OCI-LY7 (cell line): ENCODE measurements at regions not wholly inside any gene's neighbourhood (a gene's known extent, or its start where the extent isn't known, plus 50 kb on each side); places are given as distances from the start of the nearest gene placed in this dataset.

Experiments used
- BruUV-seq: library from RNA; stranded (reverse); fragments of 400-500 nt; replicated peaks from 2 replicates; lab custom pipeline; 2021; lab: Mats Ljungman, UMichigan
- CTCF ChIA-PET: fragments of 300-600 bp; sonication (Branson Sonifier 250); formaldehyde crosslinking; loops from one replicate; lab custom pipeline; 2022; ENCODE audit warnings: antibody characterized with exemption; ENCODE audit not compliant: unreplicated experiment; lab: Charles Lee
- POLR2A ChIA-PET: fragments of 300-600 bp; sonication (Branson Sonifier 250); formaldehyde crosslinking; loops from one replicate; lab custom pipeline; 2022; ENCODE audit warnings: antibody characterized with exemption; lab: Charles Lee
- DNase-seq: peaks from one replicate; pipeline ENCODE4 v3.0.0-alpha.2; 2015; ENCODE audit warnings: low spot score
- H2AFZ ChIP-seq: fragments of 200-600 bp; sonication (generic), shearing (Covaris generic); 2 replicates; pipeline ENCODE4 v1.6.1; 2014; ENCODE audit warnings: mild to moderate bottlenecking, antibody characterized with exemption, low read length, moderate library complexity
- H3K27ac ChIP-seq: fragments of 200-600 bp; sonication (generic); 2 replicates; pipeline ENCODE4 v1.5.1; 2014; ENCODE audit warnings: mixed run types, low read depth, mild to moderate bottlenecking, moderate library complexity, low read length, inconsistent platforms; ENCODE audit not compliant: poor library complexity, severe bottlenecking
- H3K36me3 ChIP-seq: fragments of 200-600 bp; sonication (generic); 2 replicates; pipeline ENCODE4 v1.6.1; 2014; ENCODE audit warnings: mild to moderate bottlenecking, antibody characterized with exemption, low read length, moderate library complexity, mixed read lengths; ENCODE audit not compliant: insufficient read depth
- H3K4me1 ChIP-seq: fragments of 200-600 bp; sonication (generic); 2 replicates; pipeline ENCODE4 v1.5.1; 2014; ENCODE audit warnings: mild to moderate bottlenecking, low read length; ENCODE audit not compliant: insufficient read depth, poor library complexity, severe bottlenecking
- H3K4me2 ChIP-seq: fragments of 200-600 bp; sonication (generic); 2 replicates; pipeline ENCODE4 v1.6.1; 2014; ENCODE audit warnings: mild to moderate bottlenecking, low read length
- H3K4me3 ChIP-seq: fragments of 200-600 bp; sonication (generic); 2 replicates; pipeline ENCODE4 v1.5.1; 2014; ENCODE audit warnings: mild to moderate bottlenecking, low read depth, low read length; ENCODE audit not compliant: poor library complexity, severe bottlenecking
- H3K79me2 ChIP-seq: fragments of 200-600 bp; sonication (generic); 2 replicates; pipeline ENCODE4 v1.6.1; 2016; ENCODE audit warnings: low read depth, mild to moderate bottlenecking, low read length, moderate library complexity, mixed read lengths; ENCODE audit not compliant: insufficient read depth
- H3K9me2 ChIP-seq: fragments of 200-600 bp; sonication (generic); 2 replicates; pipeline ENCODE4 v1.6.1; 2016; ENCODE audit warnings: mild to moderate bottlenecking, low read length, mixed read lengths; ENCODE audit not compliant: insufficient read depth
- H3K9me3 ChIP-seq: fragments of 200-600 bp; sonication (generic); 2 replicates; pipeline ENCODE4 v1.6.1; 2014; ENCODE audit warnings: mild to moderate bottlenecking, mixed run types, low read length, mixed read lengths
- H4K20me1 ChIP-seq: fragments of 200-600 bp; sonication (generic); 2 replicates; pipeline ENCODE4 v1.6.1; 2014; ENCODE audit warnings: mild to moderate bottlenecking, antibody characterized with exemption, low read length, moderate library complexity, mixed read lengths; ENCODE audit not compliant: insufficient read depth
- EZH2phosphoT487 ChIP-seq: fragments of 200-600 bp; sonication (generic); IDR thresholded peaks from 2 replicates; pipeline ENCODE4 v1.6.1; 2018; ENCODE audit warnings: low read depth, borderline replicate concordance, mild to moderate bottlenecking, mixed run types, antibody characterized with exemption, low read length, moderate library complexity, mixed read lengths
- intact Hi-C: fragments of 100-400 bp; cut with micrococcal nuclease; formaldehyde crosslinking; loops from one replicate; pipeline ENCODE4 v1.10.0; 2022; ENCODE audit not compliant: unreplicated experiment
- TF ChIP-seq, protein P1 (sequence below): fragments of 200-600 bp; sonication (generic); conservative IDR thresholded peaks from 2 replicates; pipeline ENCODE4 v1.5.1; 2014; ENCODE audit warnings: mild to moderate bottlenecking, antibody characterized with exemption, low read length, moderate library complexity, mixed read lengths

DNA sequence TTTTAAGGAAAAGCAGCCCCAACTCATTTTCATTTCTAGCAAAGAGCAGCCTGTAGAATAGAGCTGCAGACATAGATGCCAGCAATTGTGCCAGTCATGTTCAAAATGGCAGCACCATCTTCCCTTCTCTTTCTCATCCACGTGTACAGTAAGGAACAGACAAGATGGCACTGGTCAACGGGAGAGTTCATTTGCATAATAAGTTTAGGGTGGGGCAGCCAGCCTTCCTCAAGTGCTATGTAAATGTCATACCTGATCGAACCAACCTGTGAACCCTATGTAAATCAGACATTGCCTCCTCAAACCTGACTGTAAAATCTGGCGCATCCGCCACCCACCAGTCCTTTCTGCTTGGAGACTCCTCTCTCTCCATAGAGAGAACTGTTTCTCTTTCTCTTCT is 150.0 kb upstream of the CDH13 start:
- no peaks in the 10 kb centered on the region for H3K9me3 ChIP-seq
- no peak overlapping the region for H2AFZ ChIP-seq
- H3K4me1 ChIP-seq = no peaks in the 10 kb centered on the region
- no peaks in the 10 kb centered on the region for H3K79me2 ChIP-seq
- TF ChIP-seq EZH2phosphoT487 = no peak
- TF ChIP-seq, protein P1, sequence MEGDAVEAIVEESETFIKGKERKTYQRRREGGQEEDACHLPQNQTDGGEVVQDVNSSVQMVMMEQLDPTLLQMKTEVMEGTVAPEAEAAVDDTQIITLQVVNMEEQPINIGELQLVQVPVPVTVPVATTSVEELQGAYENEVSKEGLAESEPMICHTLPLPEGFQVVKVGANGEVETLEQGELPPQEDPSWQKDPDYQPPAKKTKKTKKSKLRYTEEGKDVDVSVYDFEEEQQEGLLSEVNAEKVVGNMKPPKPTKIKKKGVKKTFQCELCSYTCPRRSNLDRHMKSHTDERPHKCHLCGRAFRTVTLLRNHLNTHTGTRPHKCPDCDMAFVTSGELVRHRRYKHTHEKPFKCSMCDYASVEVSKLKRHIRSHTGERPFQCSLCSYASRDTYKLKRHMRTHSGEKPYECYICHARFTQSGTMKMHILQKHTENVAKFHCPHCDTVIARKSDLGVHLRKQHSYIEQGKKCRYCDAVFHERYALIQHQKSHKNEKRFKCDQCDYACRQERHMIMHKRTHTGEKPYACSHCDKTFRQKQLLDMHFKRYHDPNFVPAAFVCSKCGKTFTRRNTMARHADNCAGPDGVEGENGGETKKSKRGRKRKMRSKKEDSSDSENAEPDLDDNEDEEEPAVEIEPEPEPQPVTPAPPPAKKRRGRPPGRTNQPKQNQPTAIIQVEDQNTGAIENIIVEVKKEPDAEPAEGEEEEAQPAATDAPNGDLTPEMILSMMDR = no peak
- H3K4me3 ChIP-seq = no peak overlapping the region
- no peaks in the 10 kb centered on the region for H4K20me1 ChIP-seq
- BruUV-seq = no TSS peak
- no peak for DNase-seq
- no peaks in the 10 kb centered on the region for H3K9me2 ChIP-seq
- POLR2A ChIA-PET = interaction anchor here (0.6 kb wide), 1 partner anchor 425 kb away, joined by 3 read pairs; no protein-coding TSS in a partner anchor
- intact Hi-C loops = no loop called here
- no peaks in the 10 kb centered on the region for H3K36me3 ChIP-seq
- no peak overlapping the region for H3K27ac ChIP-seq
- CTCF ChIA-PET = no interaction called here
- H3K4me2 ChIP-seq = no peak overlapping the region

DNA sequence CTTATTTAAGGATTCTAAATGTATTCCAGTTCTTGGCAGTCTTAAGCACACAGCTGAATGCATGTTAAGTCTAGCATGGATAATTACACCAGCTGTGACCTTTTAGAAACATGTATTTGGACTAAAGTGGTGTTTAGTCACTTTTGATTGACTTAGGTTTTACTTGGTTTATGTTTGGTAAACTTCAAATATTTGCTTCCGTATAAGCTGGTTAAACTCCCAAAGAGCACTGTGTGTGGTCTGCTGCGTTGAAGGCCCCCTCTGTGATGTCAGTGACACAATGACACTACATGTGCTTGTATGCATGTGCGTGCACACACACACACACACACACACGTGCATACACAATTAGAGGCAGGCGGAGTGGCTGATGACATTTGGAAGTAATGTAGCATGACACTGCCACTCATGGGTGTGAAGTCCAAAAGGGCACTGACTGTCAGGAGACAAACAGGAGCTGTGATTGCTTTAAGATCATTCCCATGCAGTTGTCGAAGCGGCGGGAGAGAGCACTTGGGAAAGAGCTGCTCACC is 156.1 kb upstream of the CDH13 start:
- no peak for DNase-seq
- BruUV-seq = no TSS peak
- no peak overlapping the region for H3K27ac ChIP-seq
- TF ChIP-seq, protein P1 = no peak
- no peak for TF ChIP-seq EZH2phosphoT487
- intact Hi-C loops = no loop called here
- no peak overlapping the region for H3K4me3 ChIP-seq
- no peaks in the 10 kb centered on the region for H3K9me3 ChIP-seq
- H2AFZ ChIP-seq = no peak overlapping the region
- no peaks in the 10 kb centered on the region for H3K36me3 ChIP-seq
- no peaks in the 10 kb centered on the region for H3K9me2 ChIP-seq
- H4K20me1 ChIP-seq = no peaks in the 10 kb centered on the region
- H3K4me1 ChIP-seq = no peaks in the 10 kb centered on the region
- no peak overlapping the region for H3K4me2 ChIP-seq
- CTCF ChIA-PET = interaction anchor here (0.6 kb wide), 2 partner anchors 14 to 255 kb away, joined by 3 read pairs; no protein-coding TSS in a partner anchor
- H3K79me2 ChIP-seq = no peaks in the 10 kb centered on the region
- POLR2A ChIA-PET = no interaction called here

DNA sequence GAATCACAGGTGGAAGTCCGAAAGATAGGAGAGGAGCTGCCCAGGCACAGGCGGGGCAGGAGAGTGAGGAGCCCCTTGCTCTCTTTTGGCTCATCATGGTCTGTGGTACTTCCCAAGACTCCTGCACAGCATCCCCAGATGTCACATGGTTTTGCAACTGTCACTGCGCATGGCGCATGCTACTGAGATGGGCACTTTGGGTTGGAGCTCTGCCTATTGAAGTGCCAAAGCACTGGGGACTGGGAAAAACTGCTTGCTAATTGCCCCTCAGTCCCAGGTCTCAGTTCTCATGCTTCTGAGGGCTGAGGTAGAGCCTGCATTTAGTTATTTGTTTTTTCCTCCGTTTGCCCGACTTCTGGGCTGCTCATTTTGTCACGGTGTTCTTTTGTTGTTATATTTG is 156.8 kb upstream of the CDH13 start:
- no peak overlapping the region for H3K27ac ChIP-seq
- no peak overlapping the region for H3K4me2 ChIP-seq
- TF ChIP-seq, protein P1 = no peak
- no peak for TF ChIP-seq EZH2phosphoT487
- no peaks in the 10 kb centered on the region for H3K79me2 ChIP-seq
- no peak for DNase-seq
- intact Hi-C loops = no loop called here
- H3K9me3 ChIP-seq = no peaks in the 10 kb centered on the region
- no peak overlapping the region for H3K4me3 ChIP-seq
- no TSS peak for BruUV-seq
- no peaks in the 10 kb centered on the region for H3K4me1 ChIP-seq
- H3K9me2 ChIP-seq = no peaks in the 10 kb centered on the region
- ChIA-PET CTCF (no interaction called here), POLR2A (no interaction called here)
- no peaks in the 10 kb centered on the region for H4K20me1 ChIP-seq
- H3K36me3 ChIP-seq = no peaks in the 10 kb centered on the region
- H2AFZ ChIP-seq = no peak overlapping the region
